NCI-H187 (cell line): ENCODE measurements at regions not wholly inside any gene's neighbourhood (a gene's known extent, or its start where the extent isn't known, plus 50 kb on each side); places are given as distances from the start of the nearest gene placed in this dataset.

Source experiments
- DNase-seq, 2 experiments: peaks; one replicate each; lab custom pipeline; 2025; lab: John Stamatoyannopoulos, UW

- no peak for DNase-seq
Measured at GRCh38 chr3:63228087-63228486, 50.0 kb upstream of the SYNPR start.
